HepG2 (cell line): ENCODE measurements at regions not wholly inside any gene's neighbourhood (a gene's known extent, or its start where the extent isn't known, plus 50 kb on each side); places are given as distances from the start of the nearest gene placed in this dataset.

Experiments
- ATAC-seq: fragments of 200-7000 bp; cut with Tn5 transposase; 3 replicates; pipeline ENCODE4 v1.9.1; 2020; ENCODE audit warnings: mild to moderate bottlenecking, moderate library complexity
- BruUV-seq: library from RNA; stranded (reverse); fragments of 400-500 nt; replicated peaks from 2 replicates; lab custom pipeline; 2021; lab: Mats Ljungman, UMichigan
- CTCF ChIA-PET: fragments of 300-600 bp; formaldehyde crosslinking; extraction: SDS; loops from one replicate; lab custom pipeline; 2021; ENCODE audit warnings: low total read pairs, inconsistent platforms, low intra/inter-chr PET ratio; lab: Yijun Ruan, JAX
- POLR2A ChIA-PET: fragments of 350-600 bp; sonication (Branson Sonifier 250); formaldehyde crosslinking; loops from one replicate; lab custom pipeline; 2020; ENCODE audit warnings: antibody characterized with exemption, inconsistent platforms; lab: Yijun Ruan, JAX
- DNase-seq: peaks from one replicate; pipeline ENCODE4 v3.0.0-alpha.2; 2015; ENCODE audit warnings: low spot score
- FAIRE-seq: peaks from 3 replicates; lab custom pipeline; 2011; peaks lifted over from hg19 to GRCh38; lab: Jason Lieb, UNC
- H2AFZ ChIP-seq: one replicate; pipeline ENCODE4 v1.6.1; 2011; ENCODE audit warnings: low read length, inconsistent platforms
- H3K27ac ChIP-seq: fragments of 300-600 bp; 3 replicates; pipeline ENCODE4 v1.8.0; 2011; ENCODE audit warnings: mixed run types, mild to moderate bottlenecking, mixed read lengths, low read length, inconsistent platforms; ENCODE audit not compliant: insufficient read depth; ENCODE audit errors: extremely low read length
- H3K27me3 ChIP-seq, 2 experiments: fragments of 200-600 bp in 1 of 2; 2 replicates in 1 of 2; 3 replicates in 1 of 2; pipeline versions ENCODE4 v1.6.0 to v1.8.0; 2011; ENCODE audit warnings: low read length in 2 of 2, mild to moderate bottlenecking in 2 of 2, moderate library complexity in 2 of 2, inconsistent platforms in 1 of 2; ENCODE audit not compliant: insufficient read depth in 2 of 2, control insufficient read depth in 1 of 2
- H3K36me3 ChIP-seq, 2 experiments: fragments of 200-600 bp in 1 of 2; replicated peaks in 1 of 2; 2 replicates in 1 of 2; 3 replicates in 1 of 2; pipeline versions ENCODE4 v1.5.1 to v1.8.0; 2011; ENCODE audit warnings: low read length in 2 of 2, inconsistent platforms in 1 of 2; ENCODE audit not compliant: insufficient read depth in 2 of 2, control insufficient read depth in 1 of 2
- H3K4me1 ChIP-seq: 2 replicates; pipeline ENCODE4 v1.5.1; 2012; ENCODE audit warnings: low read length, inconsistent platforms; ENCODE audit not compliant: insufficient read depth
- H3K4me2 ChIP-seq: 2 replicates; pipeline ENCODE4 v1.6.0; 2011; ENCODE audit warnings: low read depth, low read length, inconsistent platforms
- H3K4me3 ChIP-seq, 3 experiments: fragments of 200-600 bp in 1 of 3; sonication (generic), shearing (Covaris generic) in 1 of 3; replicated peaks in 1 of 3; 2 replicates each; pipeline ENCODE4 v1.5.1; 2011 to 2016; ENCODE audit warnings: low read length in 3 of 3, inconsistent platforms in 2 of 3, low read depth in 2 of 3, mild to moderate bottlenecking in 2 of 3, control low read depth in 1 of 3, mixed read lengths in 1 of 3; ENCODE audit not compliant: insufficient read depth in 1 of 3
- H3K79me2 ChIP-seq: one replicate; pipeline ENCODE4 v1.6.1; 2011; ENCODE audit warnings: low read length, inconsistent platforms; ENCODE audit not compliant: insufficient read depth
- H3K9ac ChIP-seq: 2 replicates; pipeline ENCODE4 v1.6.0; 2011; ENCODE audit warnings: mild to moderate bottlenecking, low read depth, low read length, inconsistent platforms; ENCODE audit not compliant: insufficient read depth
- H3K9me3 ChIP-seq: 2 replicates; pipeline ENCODE4 v1.5.1; 2012; ENCODE audit warnings: mild to moderate bottlenecking, low read length
- H4K20me1 ChIP-seq: 2 replicates; pipeline ENCODE4 v1.6.0; 2011; ENCODE audit warnings: inconsistent platforms, mild to moderate bottlenecking, low read length, moderate library complexity; ENCODE audit not compliant: insufficient read depth
- EED ChIP-seq: sonication (generic); formaldehyde crosslinking; IDR thresholded peaks from 2 replicates; pipeline ENCODE4 v1.5.0; 2020; ENCODE audit warnings: mild to moderate bottlenecking, missing genetic modification reagents
- KLF9 ChIP-seq: IDR thresholded peaks from 2 replicates; pipeline ENCODE4 v1.6.1; 2016; ENCODE audit warnings: low read depth
- MAF1 ChIP-seq: sonication (generic); formaldehyde crosslinking; IDR thresholded peaks from 2 replicates; pipeline ENCODE4 v1.5.0; 2020; ENCODE audit warnings: missing genetic modification reagents, borderline replicate concordance
- MED13 ChIP-seq: sonication (generic); formaldehyde crosslinking; IDR thresholded peaks from 2 replicates; pipeline ENCODE4 v1.5.0; 2020; ENCODE audit warnings: missing genetic modification reagents
- MYNN ChIP-seq: sonication (generic); formaldehyde crosslinking; IDR thresholded peaks from 2 replicates; pipeline ENCODE4 v1.4.0; 2020; ENCODE audit warnings: mild to moderate bottlenecking, low read depth, missing genetic modification reagents
- PAWR ChIP-seq: sonication (generic); formaldehyde crosslinking; IDR thresholded peaks from 2 replicates; pipeline ENCODE4 v1.4.0; 2020; ENCODE audit warnings: missing genetic modification reagents, mild to moderate bottlenecking, borderline replicate concordance
- REPIN1 ChIP-seq: sonication (generic); formaldehyde crosslinking; IDR thresholded peaks from 2 replicates; pipeline ENCODE4 v1.8.0; 2022; ENCODE audit warnings: missing genetic modification reagents, low read depth, mild to moderate bottlenecking, borderline replicate concordance
- TCF7L2 ChIP-seq: IDR thresholded peaks from 2 replicates; pipeline ENCODE4 v1.6.1; 2011; ENCODE audit warnings: mild to moderate bottlenecking, low read depth, low read length, moderate library complexity
- ZBTB3 ChIP-seq: sonication (generic); formaldehyde crosslinking; IDR thresholded peaks from 2 replicates; pipeline ENCODE4 v1.4.0; 2020; ENCODE audit warnings: low read depth, mild to moderate bottlenecking, moderate library complexity, missing genetic modification reagents, borderline replicate concordance
- ZNF205 ChIP-seq: IDR thresholded peaks from 2 replicates; pipeline ENCODE4 v1.6.1; 2018; ENCODE audit warnings: missing biosample characterization, missing genetic modification reagents
- ZNF329 ChIP-seq: sonication (generic); formaldehyde crosslinking; IDR thresholded peaks from 2 replicates; pipeline ENCODE4 v1.9.0; 2021; ENCODE audit warnings: low read depth, mild to moderate bottlenecking, missing genetic modification reagents
- ZNF451 ChIP-seq: sonication (generic); formaldehyde crosslinking; IDR thresholded peaks from 2 replicates; pipeline ENCODE4 v1.5.0; 2020; ENCODE audit warnings: mild to moderate bottlenecking, missing genetic modification reagents
- ZNF747 ChIP-seq: sonication (generic); formaldehyde crosslinking; IDR thresholded peaks from 2 replicates; pipeline ENCODE4 v1.8.1; 2023; ENCODE audit warnings: missing genetic modification reagents, mild to moderate bottlenecking, borderline replicate concordance
- WGBS: methylation state at CpG from one replicate; pipeline ENCODE4 v1.1.6; 2017; ENCODE audit warnings: low lambda C conversion rate; 5-methylcytosine and 5-hydroxymethylcytosine counted together
- in situ Hi-C: cut with HindIII; loops from 2 replicates; pipeline ENCODE4 v1.10.0; 2017; ENCODE audit warnings: low pct_unique_long_range_greater_than_20kb; ENCODE audit not compliant: extremely low pct_ligation_motif_present
- intact Hi-C: fragments of 100-400 bp; cut with micrococcal nuclease; formaldehyde crosslinking; loops from one replicate; pipeline ENCODE4 v1.10.0; 2022; ENCODE audit not compliant: unreplicated experiment
- TF ChIP-seq, protein P1 (sequence below): sonication (generic); formaldehyde crosslinking; IDR thresholded peaks from 2 replicates; pipeline ENCODE4 v1.9.0; 2021; ENCODE audit warnings: missing genetic modification reagents, borderline replicate concordance
- TF ChIP-seq, protein P2 (sequence below): sonication (generic); formaldehyde crosslinking; IDR thresholded peaks from 2 replicates; pipeline ENCODE4 v1.8.0; 2022; ENCODE audit warnings: missing genetic modification reagents, mild to moderate bottlenecking, inconsistent platforms, borderline replicate concordance
- TF ChIP-seq, protein P3 (sequence below): sonication (generic); formaldehyde crosslinking; IDR thresholded peaks from 2 replicates; pipeline ENCODE4 v1.4.0; 2020; ENCODE audit warnings: missing genetic modification reagents, low read depth, mild to moderate bottlenecking, borderline replicate concordance

DNA sequence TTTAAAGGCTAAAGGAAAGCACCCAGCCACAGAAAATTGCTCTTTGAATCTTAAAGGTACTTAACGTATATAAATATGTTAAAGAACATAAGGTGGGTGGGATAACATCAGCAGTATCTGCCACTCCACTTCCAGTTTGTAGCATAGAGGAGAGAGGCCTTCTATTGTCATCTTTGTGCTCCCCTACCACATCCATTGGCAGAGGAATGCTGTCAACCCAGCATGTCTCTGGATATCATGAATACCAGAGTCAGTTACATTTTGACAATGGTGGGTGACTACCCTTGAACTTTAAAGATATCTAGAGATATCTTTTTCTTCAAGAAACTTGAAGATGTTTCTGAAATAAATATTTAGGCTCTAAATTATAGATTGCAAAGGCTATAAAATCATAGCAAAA, 283.2 kb upstream of the LRRC7 start:
- peaks cover 33% of the 10 kb centered on the region; the same call in 1 of the 2 replicates for H3K9me3 ChIP-seq
- POLR2A ChIA-PET = no interaction called here
- H3K27ac ChIP-seq = no peak overlapping the region
- no peaks in the 10 kb centered on the region for H3K4me1 ChIP-seq
- no peaks in the 10 kb centered on the region for H4K20me1 ChIP-seq
- TF ChIP-seq MED13 (no peak), MYNN (no peak), KLF9 (CRISPR knock-in tag) (no peak), ZNF747 (CRISPR knock-in tag) (no peak), ZBTB3 (no peak)
- H3K4me2 ChIP-seq = no peak overlapping the region
- FAIRE-seq = no peak
- no peaks in the 10 kb centered on the region for H3K79me2 ChIP-seq
- H3K36me3 ChIP-seq = no peaks in the 10 kb centered on the region
- no peak for ATAC-seq
- H2AFZ ChIP-seq = no peak overlapping the region
- H3K9ac ChIP-seq = no peak overlapping the region
- no peaks in the 10 kb centered on the region for H3K27me3 ChIP-seq
- intact Hi-C loops = no loop called here
- DNase-seq = no peak
- in situ Hi-C loops = no loop called here
- CTCF ChIA-PET = no interaction called here
- BruUV-seq = no TSS peak
- H3K4me3 ChIP-seq = no peak overlapping the region
- WGBS = 8% methylated on average over 1 of the region's 1 CpG

DNA sequence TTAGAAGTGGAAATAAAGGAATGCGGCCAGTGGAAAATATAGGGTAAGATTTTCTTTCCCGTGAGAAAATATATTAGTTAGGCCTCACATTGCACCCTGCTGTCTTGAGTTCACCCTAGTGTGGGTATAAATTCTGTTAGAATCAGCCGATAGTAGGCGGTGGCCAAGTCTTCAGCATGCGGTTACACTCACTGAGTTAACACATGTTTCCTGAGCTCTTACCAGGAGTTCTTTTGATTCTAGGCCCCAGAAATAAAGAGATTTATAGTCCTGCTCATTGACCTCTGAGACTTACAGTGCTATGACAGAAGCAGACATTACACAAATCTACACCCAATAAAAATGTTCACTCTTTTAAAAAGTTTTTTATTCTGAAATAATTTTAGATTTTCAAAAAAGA, 279.3 kb upstream of the LRRC7 start:
- ChIA-PET CTCF (no interaction called here), POLR2A (no interaction called here)
- ATAC-seq (no peak), FAIRE-seq (no peak), DNase-seq (no peak)
- BruUV-seq = no TSS peak
- peaks cover 37% of the 10 kb centered on the region for H3K9me3 ChIP-seq
- no peaks in the 10 kb centered on the region for H3K4me1 ChIP-seq
- H3K36me3 ChIP-seq = no peaks in the 10 kb centered on the region
- no peak overlapping the region for H3K4me2 ChIP-seq
- 56% methylated on average over 5 of the region's 5 CpGs for WGBS
- H3K79me2 ChIP-seq = no peaks in the 10 kb centered on the region
- no peak overlapping the region for H2AFZ ChIP-seq
- no peak overlapping the region for H3K4me3 ChIP-seq
- no peaks in the 10 kb centered on the region for H3K27me3 ChIP-seq
- H4K20me1 ChIP-seq = no peaks in the 10 kb centered on the region
- intact Hi-C loops = no loop called here
- no peak overlapping the region for H3K9ac ChIP-seq
- H3K27ac ChIP-seq = no peak overlapping the region
- in situ Hi-C loops = no loop called here
- no peak for TF ChIP-seq MAF1
- TF ChIP-seq ZNF329 (CRISPR knock-in tag) = no peak
- TF ChIP-seq REPIN1 = no peak
- TF ChIP-seq, protein P1, sequence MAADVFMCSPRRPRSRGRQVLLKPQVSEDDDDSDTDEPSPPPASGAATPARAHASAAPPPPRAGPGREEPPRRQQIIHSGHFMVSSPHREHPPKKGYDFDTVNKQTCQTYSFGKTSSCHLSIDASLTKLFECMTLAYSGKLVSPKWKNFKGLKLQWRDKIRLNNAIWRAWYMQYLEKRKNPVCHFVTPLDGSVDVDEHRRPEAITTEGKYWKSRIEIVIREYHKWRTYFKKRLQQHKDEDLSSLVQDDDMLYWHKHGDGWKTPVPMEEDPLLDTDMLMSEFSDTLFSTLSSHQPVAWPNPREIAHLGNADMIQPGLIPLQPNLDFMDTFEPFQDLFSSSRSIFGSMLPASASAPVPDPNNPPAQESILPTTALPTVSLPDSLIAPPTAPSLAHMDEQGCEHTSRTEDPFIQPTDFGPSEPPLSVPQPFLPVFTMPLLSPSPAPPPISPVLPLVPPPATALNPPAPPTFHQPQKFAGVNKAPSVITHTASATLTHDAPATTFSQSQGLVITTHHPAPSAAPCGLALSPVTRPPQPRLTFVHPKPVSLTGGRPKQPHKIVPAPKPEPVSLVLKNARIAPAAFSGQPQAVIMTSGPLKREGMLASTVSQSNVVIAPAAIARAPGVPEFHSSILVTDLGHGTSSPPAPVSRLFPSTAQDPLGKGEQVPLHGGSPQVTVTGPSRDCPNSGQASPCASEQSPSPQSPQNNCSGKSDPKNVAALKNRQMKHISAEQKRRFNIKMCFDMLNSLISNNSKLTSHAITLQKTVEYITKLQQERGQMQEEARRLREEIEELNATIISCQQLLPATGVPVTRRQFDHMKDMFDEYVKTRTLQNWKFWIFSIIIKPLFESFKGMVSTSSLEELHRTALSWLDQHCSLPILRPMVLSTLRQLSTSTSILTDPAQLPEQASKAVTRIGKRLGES = no peak
- no peak for TF ChIP-seq ZNF205 (CRISPR knock-in tag)
- TF ChIP-seq, protein P2, sequence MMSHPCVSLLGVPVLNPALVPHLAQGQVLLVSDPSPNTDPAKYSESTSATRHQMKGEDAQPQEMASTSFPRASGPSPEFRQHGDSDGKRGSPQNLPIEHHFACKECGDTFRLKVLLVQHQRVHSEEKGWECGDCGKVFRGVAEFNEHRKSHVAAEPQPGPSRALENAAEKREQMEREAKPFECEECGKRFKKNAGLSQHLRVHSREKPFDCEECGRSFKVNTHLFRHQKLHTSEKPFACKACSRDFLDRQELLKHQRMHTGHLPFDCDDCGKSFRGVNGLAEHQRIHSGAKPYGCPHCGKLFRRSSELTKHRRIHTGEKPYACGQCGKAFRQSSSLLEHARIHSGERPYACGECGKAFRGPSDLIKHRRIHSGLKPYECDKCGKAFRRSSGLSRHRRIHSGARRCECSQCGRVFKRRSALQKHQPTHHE (CRISPR knock-in tag) = no peak
- TF ChIP-seq, protein P3, sequence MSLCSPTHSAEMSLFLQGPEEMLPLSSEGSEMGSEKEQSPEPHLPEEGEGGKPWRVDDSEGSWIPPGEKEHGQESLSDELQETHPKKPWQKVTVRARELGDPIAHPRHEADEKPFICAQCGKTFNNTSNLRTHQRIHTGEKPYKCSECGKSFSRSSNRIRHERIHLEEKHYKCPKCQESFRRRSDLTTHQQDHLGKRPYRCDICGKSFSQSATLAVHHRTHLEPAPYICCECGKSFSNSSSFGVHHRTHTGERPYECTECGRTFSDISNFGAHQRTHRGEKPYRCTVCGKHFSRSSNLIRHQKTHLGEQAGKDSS = no peak
- TF ChIP-seq EED (CRISPR knock-in tag) = no peak
- TF ChIP-seq PAWR (CRISPR knock-in tag) = no peak
- TF ChIP-seq ZNF451 = no peak
- TF ChIP-seq TCF7L2 = no peak
